ENCODE measurements at regions not wholly inside any gene's neighbourhood (a gene's known extent, or its start where the extent isn't known, plus 50 kb on each side); places are given as distances from the start of the nearest gene placed in this dataset.
A peak's percentile ranks its signal among the peaks of the same experiment; 100 is the strongest.

- Histone ChIP-seq H4K20me1 (ENCODE audit: insufficient read depth) (no peaks in the 10 kb centered on the region), H3F3A (ENCODE audit: insufficient read depth, low read depth) (no peaks in the 10 kb centered on the region), H3K27ac (no peak overlapping the region), H3K4me1 (replicated peaks; ENCODE audit: insufficient read depth) (no peaks in the 10 kb centered on the region), H3K4me2 (no peak overlapping the region), H3K36me3 (ENCODE audit: low read depth) (no peaks in the 10 kb centered on the region), H3K9me3 (ENCODE audit: insufficient read depth, low read depth) (no peaks in the 10 kb centered on the region), H3K79me2 (ENCODE audit: low read depth) (no peaks in the 10 kb centered on the region), H3K9me2 (ENCODE audit: insufficient read depth) (no peaks in the 10 kb centered on the region), H2AFZ (no peak overlapping the region), H3K4me3 (no peak overlapping the region), H3K27me3 (ENCODE audit: insufficient read depth, low read depth) (no peaks in the 10 kb centered on the region)
- CTCF ChIA-PET = no interaction called here
- no TSS peak for BruUV-seq (replicated peaks)
- no peak for TF ChIP-seq CTCF (conservative IDR thresholded peaks at IDR 0.05)
- no peak for DNase-seq
- intact Hi-C loops (cut with micrococcal nuclease; ENCODE audit: unreplicated experiment) = no loop called here
- POLR2A ChIA-PET (ENCODE audit: unreplicated experiment) = no interaction called here
Observed at GRCh38 chrX:6371353-6371752, 142.7 kb upstream of the NLGN4X start.

GRCh38 chrX:6363188-6363587 is 134.5 kb upstream of the NLGN4X start:
- H3K36me3 ChIP-seq (ENCODE audit: low read depth) = no peaks in the 10 kb centered on the region
- no peak overlapping the region for H3K4me2 ChIP-seq
- no peak overlapping the region for H2AFZ ChIP-seq
- no peaks in the 10 kb centered on the region for H3K27me3 ChIP-seq (ENCODE audit: insufficient read depth, low read depth)
- TF ChIP-seq EZH2 (IDR thresholded peaks at IDR 0.05; ENCODE audit: low read depth) (no peak), CTCF (conservative IDR thresholded peaks at IDR 0.05) (no peak)
- H3K79me2 ChIP-seq (ENCODE audit: low read depth) = no peaks in the 10 kb centered on the region
- no peaks in the 10 kb centered on the region for H3K9me3 ChIP-seq (ENCODE audit: insufficient read depth, low read depth)
- no peaks in the 10 kb centered on the region for H3K4me1 ChIP-seq (replicated peaks; ENCODE audit: insufficient read depth)
- ChIA-PET CTCF (interaction anchor here (0.6 kb wide), 1 partner anchor 93 kb away, joined by 3 read pairs; no protein-coding TSS in a partner anchor), POLR2A (ENCODE audit: unreplicated experiment) (interaction anchor here (0.6 kb wide), 1 partner anchor 178 kb away, joined by 6 read pairs; no protein-coding TSS in a partner anchor)
- DNase-seq = no peak
- H4K20me1 ChIP-seq (ENCODE audit: insufficient read depth) = no peaks in the 10 kb centered on the region
- no peaks in the 10 kb centered on the region; the same call in 1 of the 2 replicates for H3K9me2 ChIP-seq (ENCODE audit: insufficient read depth)
- no peaks in the 10 kb centered on the region; the same call in 1 of the 2 replicates for H3F3A ChIP-seq (ENCODE audit: insufficient read depth, low read depth)
- intact Hi-C loops (cut with micrococcal nuclease; ENCODE audit: unreplicated experiment) = no loop called here
- H3K27ac ChIP-seq = no peak overlapping the region
- H3K4me3 ChIP-seq = no peak overlapping the region
- BruUV-seq (replicated peaks) = no TSS peak

GRCh38 chrX:6325437-6325836 is 96.8 kb upstream of the NLGN4X start:
- no TSS peak for BruUV-seq (replicated peaks)
- Histone ChIP-seq H3F3A (ENCODE audit: insufficient read depth, low read depth) (no peaks in the 10 kb centered on the region), H3K79me2 (ENCODE audit: low read depth) (no peaks in the 10 kb centered on the region), H3K9me2 (ENCODE audit: insufficient read depth) (no peaks in the 10 kb centered on the region), H3K9me3 (ENCODE audit: insufficient read depth, low read depth) (no peaks in the 10 kb centered on the region), H3K36me3 (ENCODE audit: low read depth) (no peaks in the 10 kb centered on the region), H4K20me1 (ENCODE audit: insufficient read depth) (no peaks in the 10 kb centered on the region), H3K4me2 (peak overlapping the region; percentile 42), H3K27ac (no peak overlapping the region), H2AFZ (no peak overlapping the region), H3K4me1 (replicated peaks; ENCODE audit: insufficient read depth) (peaks cover 6% of the 10 kb centered on the region), H3K27me3 (ENCODE audit: insufficient read depth, low read depth) (no peaks in the 10 kb centered on the region), H3K4me3 (peak overlapping the region; percentile 20; the same call in 1 of the 2 replicates)
- CTCF ChIA-PET = no interaction called here
- peak; percentile 9 to 66 for DNase-seq
- intact Hi-C loops (cut with micrococcal nuclease; ENCODE audit: unreplicated experiment) = no loop called here
- TF ChIP-seq EZH2 (IDR thresholded peaks at IDR 0.05; ENCODE audit: low read depth) = no peak
- TF ChIP-seq CTCF (conservative IDR thresholded peaks at IDR 0.05) = no peak
- POLR2A ChIA-PET (ENCODE audit: unreplicated experiment) = no interaction called here
